ENCODE measurements at regions not wholly inside any gene's neighbourhood (a gene's known extent, or its start where the extent isn't known, plus 50 kb on each side); places are given as distances from the start of the nearest gene placed in this dataset.

GRCh38 chrX:8971116-8971515 lies 62.8 kb downstream of the FAM9B start:
- peak; percentile 7 to 47 for DNase-seq (ENCODE audit: low read depth in 2 of 2)

- no peak for DNase-seq (ENCODE audit: low read depth in 2 of 2)
Measured at GRCh38 chrX:8969378-8969777, 64.5 kb downstream of the FAM9B start.

GRCh38 chrX:8967461-8967860 lies 66.5 kb downstream of the FAM9B start:
- DNase-seq (ENCODE audit: low read depth in 2 of 2), result no peak

- no peak for DNase-seq (ENCODE audit: low read depth in 2 of 2)
Measured at GRCh38 chrX:8960957-8961468, 72.9 kb downstream of the FAM9B start.

- no peak for DNase-seq (ENCODE audit: low read depth in 2 of 2)
Measured at GRCh38 chrX:8955511-8955910, 78.4 kb downstream of the FAM9B start.

- no peak for DNase-seq (ENCODE audit: low read depth in 2 of 2)
Measured at GRCh38 chrX:8946563-8946962, 87.4 kb downstream of the FAM9B start.

- no peak for DNase-seq (ENCODE audit: low read depth in 2 of 2)
Measured at GRCh38 chrX:8939322-8939721, 94.6 kb downstream of the FAM9B start.

- no peak for DNase-seq (ENCODE audit: low read depth in 2 of 2)
Measured at GRCh38 chrX:8927701-8928100, 106.2 kb downstream of the FAM9B start.

GRCh38 chrX:8927066-8927635 lies 106.8 kb downstream of the FAM9B start:
- DNase-seq (ENCODE audit: low read depth in 2 of 2), result no peak

- DNase-seq (ENCODE audit: low read depth in 2 of 2), result no peak
Measured at GRCh38 chrX:8921615-8922014, 112.3 kb downstream of the FAM9B start.

- DNase-seq (ENCODE audit: low read depth in 2 of 2), result no peak
Measured at GRCh38 chrX:8919801-8920200, 114.1 kb downstream of the FAM9B start.

- no peak for DNase-seq (ENCODE audit: low read depth in 2 of 2)
Measured at GRCh38 chrX:8916697-8917096, 115.5 kb upstream of the FAM9A start.

GRCh38 chrX:8914681-8915080 lies 113.5 kb upstream of the FAM9A start:
- no peak for DNase-seq (ENCODE audit: low read depth in 2 of 2)

GRCh38 chrX:8913655-8914409 lies 112.6 kb upstream of the FAM9A start:
- no peak for DNase-seq (ENCODE audit: low read depth in 2 of 2)

- DNase-seq (ENCODE audit: low read depth in 2 of 2), result no peak
Measured at GRCh38 chrX:8907688-8908087, 106.5 kb upstream of the FAM9A start.

- no peak for DNase-seq (ENCODE audit: low read depth in 2 of 2)
Measured at GRCh38 chrX:8906299-8906938, 105.2 kb upstream of the FAM9A start.

GRCh38 chrX:8897259-8897658 lies 96.1 kb upstream of the FAM9A start:
- DNase-seq (ENCODE audit: low read depth in 2 of 2), result no peak

GRCh38 chrX:8890794-8891193 lies 89.6 kb upstream of the FAM9A start:
- no peak for DNase-seq (ENCODE audit: low read depth in 2 of 2)

GRCh38 chrX:8887004-8887403 lies 85.8 kb upstream of the FAM9A start:
- DNase-seq (ENCODE audit: low read depth in 2 of 2), result no peak

- DNase-seq (ENCODE audit: low read depth in 2 of 2), result peak in 1 of 2 donors; percentile 7
Measured at GRCh38 chrX:8879750-8880149, 78.6 kb upstream of the FAM9A start.

- no peak for DNase-seq (ENCODE audit: low read depth in 2 of 2)
Measured at GRCh38 chrX:8873956-8874355, 72.8 kb upstream of the FAM9A start.

- no peak for DNase-seq (ENCODE audit: low read depth in 2 of 2)
Measured at GRCh38 chrX:8873102-8873501, 71.9 kb upstream of the FAM9A start.

GRCh38 chrX:8870411-8870810 lies 69.2 kb upstream of the FAM9A start:
- DNase-seq (ENCODE audit: low read depth in 2 of 2), result no peak
